ENCODE measurements at regions not wholly inside any gene's neighbourhood (a gene's known extent, or its start where the extent isn't known, plus 50 kb on each side); places are given as distances from the start of the nearest gene placed in this dataset.

GRCh38 chr11:113563766-113564526 lies 88.7 kb upstream of the DRD2 start:
- Mint-ChIP-seq H3K9me3 (ENCODE audit: insufficient read depth) (no peaks in the 10 kb centered on the region), H3K27ac (no peak overlapping the region), H3K4me3 (no peak overlapping the region), H3K27me3 (ENCODE audit: low read depth) (peaks cover 11% of the 10 kb centered on the region), H3K36me3 (ENCODE audit: low read depth) (no peaks in the 10 kb centered on the region), H3K4me1 (ENCODE audit: low read depth) (no peaks in the 10 kb centered on the region)
- DNase-seq (no peak), ATAC-seq (no peak)
- ChIA-PET CTCF (no interaction called here), POLR2A (no interaction called here)

GRCh38 chr11:113562981-113563461 lies 87.8 kb upstream of the DRD2 start:
- no peaks in the 10 kb centered on the region for H3K4me1 Mint-ChIP-seq (ENCODE audit: low read depth)
- H3K4me3 Mint-ChIP-seq = no peak overlapping the region
- DNase-seq = no peak
- no peak for ATAC-seq
- no peak overlapping the region for H3K27ac Mint-ChIP-seq
- no peaks in the 10 kb centered on the region for H3K9me3 Mint-ChIP-seq (ENCODE audit: insufficient read depth)
- CTCF ChIA-PET = no interaction called here
- H3K36me3 Mint-ChIP-seq (ENCODE audit: low read depth) = no peaks in the 10 kb centered on the region
- POLR2A ChIA-PET = no interaction called here
- H3K27me3 Mint-ChIP-seq (ENCODE audit: low read depth) = peaks cover 11% of the 10 kb centered on the region

GRCh38 chr11:113562576-113562975 lies 87.4 kb upstream of the DRD2 start:
- no peak for DNase-seq
- H3K27me3 Mint-ChIP-seq (ENCODE audit: low read depth) = peaks cover 11% of the 10 kb centered on the region
- ATAC-seq = no peak
- H3K4me1 Mint-ChIP-seq (ENCODE audit: low read depth) = no peaks in the 10 kb centered on the region
- ChIA-PET POLR2A (no interaction called here), CTCF (no interaction called here)
- H3K36me3 Mint-ChIP-seq (ENCODE audit: low read depth) = no peaks in the 10 kb centered on the region
- no peak overlapping the region for H3K27ac Mint-ChIP-seq
- H3K9me3 Mint-ChIP-seq (ENCODE audit: insufficient read depth) = no peaks in the 10 kb centered on the region
- H3K4me3 Mint-ChIP-seq = no peak overlapping the region

- Mint-ChIP-seq H3K36me3 (ENCODE audit: low read depth) (no peaks in the 10 kb centered on the region), H3K27me3 (ENCODE audit: low read depth) (peaks cover 8% of the 10 kb centered on the region), H3K4me3 (no peak overlapping the region), H3K4me1 (ENCODE audit: low read depth) (no peaks in the 10 kb centered on the region), H3K9me3 (ENCODE audit: insufficient read depth) (no peaks in the 10 kb centered on the region), H3K27ac (no peak overlapping the region)
- CTCF ChIA-PET = interaction anchor here (0.8 kb wide), 1 partner anchor 319 kb away, joined by 3 read pairs; no protein-coding TSS in a partner anchor
- ATAC-seq (no peak), DNase-seq (no peak)
- POLR2A ChIA-PET = interaction anchor here (1.2 kb wide), 1 partner anchor 17 kb away, joined by 3 read pairs; no protein-coding TSS in a partner anchor
Measured at GRCh38 chr11:113557926-113558325, 82.7 kb upstream of the DRD2 start.

- H3K27me3 Mint-ChIP-seq (ENCODE audit: low read depth) = peaks cover 2% of the 10 kb centered on the region
- ATAC-seq = no peak
- CTCF ChIA-PET = no interaction called here
Measured at GRCh38 chr11:113556036-113556435, 80.8 kb upstream of the DRD2 start.

GRCh38 chr11:113555071-113555619 lies 79.9 kb upstream of the DRD2 start:
- no peak for DNase-seq
- CTCF ChIA-PET = no interaction called here
- Mint-ChIP-seq H3K4me1 (ENCODE audit: low read depth) (no peaks in the 10 kb centered on the region), H3K36me3 (ENCODE audit: low read depth) (no peaks in the 10 kb centered on the region), H3K9me3 (ENCODE audit: insufficient read depth) (no peaks in the 10 kb centered on the region), H3K4me3 (no peak overlapping the region), H3K27ac (no peak overlapping the region), H3K27me3 (ENCODE audit: low read depth) (peaks cover 5% of the 10 kb centered on the region)
- ATAC-seq = no peak
- POLR2A ChIA-PET = no interaction called here

More at GRCh38 chr11:113556036-113556435, 80.8 kb upstream of the DRD2 start:
- no peak for DNase-seq
- Mint-ChIP-seq H3K4me3 (no peak overlapping the region), H3K9me3 (ENCODE audit: insufficient read depth) (no peaks in the 10 kb centered on the region), H3K36me3 (ENCODE audit: low read depth) (no peaks in the 10 kb centered on the region), H3K27ac (no peak overlapping the region), H3K4me1 (ENCODE audit: low read depth) (no peaks in the 10 kb centered on the region)
- POLR2A ChIA-PET = no interaction called here

- no peaks in the 10 kb centered on the region for H3K36me3 Mint-ChIP-seq (ENCODE audit: low read depth)
- H3K9me3 Mint-ChIP-seq (ENCODE audit: insufficient read depth) = no peaks in the 10 kb centered on the region
- no peak overlapping the region for H3K27ac Mint-ChIP-seq
- no peaks in the 10 kb centered on the region for H3K4me1 Mint-ChIP-seq (ENCODE audit: low read depth)
- POLR2A ChIA-PET = no interaction called here
- H3K27me3 Mint-ChIP-seq (ENCODE audit: low read depth) = peaks cover 5% of the 10 kb centered on the region
- no peak for DNase-seq
- CTCF ChIA-PET = no interaction called here
- H3K4me3 Mint-ChIP-seq = no peak overlapping the region
- no peak for ATAC-seq
Measured at GRCh38 chr11:113554526-113554925, 79.3 kb upstream of the DRD2 start.

- ChIA-PET CTCF (no interaction called here), POLR2A (no interaction called here)
- peaks cover 5% of the 10 kb centered on the region for H3K27me3 Mint-ChIP-seq (ENCODE audit: low read depth)
- H3K27ac Mint-ChIP-seq = no peak overlapping the region
- H3K36me3 Mint-ChIP-seq (ENCODE audit: low read depth) = no peaks in the 10 kb centered on the region
- DNase-seq (no peak), ATAC-seq (no peak)
- no peaks in the 10 kb centered on the region for H3K4me1 Mint-ChIP-seq (ENCODE audit: low read depth)
- no peaks in the 10 kb centered on the region for H3K9me3 Mint-ChIP-seq (ENCODE audit: insufficient read depth)
- H3K4me3 Mint-ChIP-seq = no peak overlapping the region
Measured at GRCh38 chr11:113553915-113554314, 78.7 kb upstream of the DRD2 start.

GRCh38 chr11:113553235-113553634 lies 78.0 kb upstream of the DRD2 start:
- no peaks in the 10 kb centered on the region for H3K4me1 Mint-ChIP-seq (ENCODE audit: low read depth)
- no peaks in the 10 kb centered on the region for H3K9me3 Mint-ChIP-seq (ENCODE audit: insufficient read depth)
- CTCF ChIA-PET = no interaction called here
- H3K36me3 Mint-ChIP-seq (ENCODE audit: low read depth) = no peaks in the 10 kb centered on the region
- POLR2A ChIA-PET = no interaction called here
- H3K4me3 Mint-ChIP-seq = no peak overlapping the region
- DNase-seq (no peak), ATAC-seq (no peak)
- H3K27ac Mint-ChIP-seq = no peak overlapping the region
- peaks cover 5% of the 10 kb centered on the region for H3K27me3 Mint-ChIP-seq (ENCODE audit: low read depth)

GRCh38 chr11:113552271-113552670 lies 77.1 kb upstream of the DRD2 start:
- H3K27me3 Mint-ChIP-seq (ENCODE audit: low read depth) = peaks cover 9% of the 10 kb centered on the region
- ATAC-seq = no peak
- H3K4me1 Mint-ChIP-seq (ENCODE audit: low read depth) = no peaks in the 10 kb centered on the region
- no peak overlapping the region for H3K27ac Mint-ChIP-seq
- ChIA-PET CTCF (no interaction called here), POLR2A (interaction anchor here (0.6 kb wide), 1 partner anchor 923 kb away, joined by 3 read pairs; no protein-coding TSS in a partner anchor)
- no peaks in the 10 kb centered on the region for H3K36me3 Mint-ChIP-seq (ENCODE audit: low read depth)
- DNase-seq = no peak
- no peak overlapping the region for H3K4me3 Mint-ChIP-seq
- H3K9me3 Mint-ChIP-seq (ENCODE audit: insufficient read depth) = no peaks in the 10 kb centered on the region

GRCh38 chr11:113551645-113552044 lies 76.4 kb upstream of the DRD2 start:
- H3K36me3 Mint-ChIP-seq (ENCODE audit: low read depth) = no peaks in the 10 kb centered on the region
- H3K4me3 Mint-ChIP-seq = no peak overlapping the region
- no peak for DNase-seq
- CTCF ChIA-PET = no interaction called here
- ATAC-seq = no peak
- POLR2A ChIA-PET = no interaction called here
- no peaks in the 10 kb centered on the region for H3K4me1 Mint-ChIP-seq (ENCODE audit: low read depth)
- no peaks in the 10 kb centered on the region for H3K9me3 Mint-ChIP-seq (ENCODE audit: insufficient read depth)
- H3K27me3 Mint-ChIP-seq (ENCODE audit: low read depth) = peaks cover 9% of the 10 kb centered on the region
- H3K27ac Mint-ChIP-seq = no peak overlapping the region

- ATAC-seq (no peak), DNase-seq (no peak)
- Mint-ChIP-seq H3K4me3 (no peak overlapping the region), H3K9me3 (ENCODE audit: insufficient read depth) (no peaks in the 10 kb centered on the region), H3K27me3 (ENCODE audit: low read depth) (peaks cover 12% of the 10 kb centered on the region), H3K27ac (no peak overlapping the region), H3K4me1 (ENCODE audit: low read depth) (no peaks in the 10 kb centered on the region), H3K36me3 (ENCODE audit: low read depth) (no peaks in the 10 kb centered on the region)
- ChIA-PET POLR2A (no interaction called here), CTCF (no interaction called here)
Measured at GRCh38 chr11:113549611-113550578, 74.7 kb upstream of the DRD2 start.
